Upper lobe of left lung (tissue), 4 donors: ENCODE measurements at regions not wholly inside any gene's neighbourhood (a gene's known extent, or its start where the extent isn't known, plus 50 kb on each side); places are given as distances from the start of the nearest gene placed in this dataset.

Experiments used
- POLR2A ChIP-seq, 4 donors: fragments of 450-650 bp; IDR thresholded peaks; one replicate each; pipeline ENCODE4 v1.5.1; 2016 to 2017; ENCODE audit warnings: antibody characterized with exemption in 4 of 4, mild to moderate bottlenecking in 2 of 4
- POLR2AphosphoS5 ChIP-seq, 2 donors: sonication (generic); formaldehyde crosslinking; IDR thresholded peaks; one replicate each; pipeline ENCODE4 v1.5.1; 2017; ENCODE audit warnings: antibody characterized with exemption in 2 of 2
- TF ChIP-seq, protein P1 (sequence below), 6 experiments: fragments of 450-650 bp in 4 of 6; fragments of 200-600 bp in 2 of 6; sonication (generic) in 2 of 6; IDR thresholded peaks; one replicate each; pipeline ENCODE4 v1.5.1; 2016 to 2019; ENCODE audit warnings: antibody characterized with exemption in 6 of 6

DNA sequence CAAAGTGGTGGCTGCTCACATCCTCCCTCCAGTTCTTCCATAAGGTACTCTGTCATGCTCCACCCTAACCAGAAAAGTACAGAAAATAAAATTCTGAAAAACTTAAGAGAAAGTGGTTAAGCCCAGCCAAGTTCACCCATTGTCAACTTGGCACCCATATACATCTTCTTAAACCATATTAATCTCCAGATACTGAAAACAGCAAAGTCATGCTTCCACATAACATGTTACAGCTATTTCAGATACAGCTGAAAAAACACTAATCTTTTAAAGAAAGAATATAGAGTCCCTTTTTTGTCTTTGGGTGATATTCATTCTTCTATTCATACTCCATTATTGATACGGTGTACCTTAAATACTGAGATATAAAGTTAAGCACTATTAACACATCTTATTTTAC, 577.8 kb downstream of the KCNT2 start:
- TF ChIP-seq, protein P1, sequence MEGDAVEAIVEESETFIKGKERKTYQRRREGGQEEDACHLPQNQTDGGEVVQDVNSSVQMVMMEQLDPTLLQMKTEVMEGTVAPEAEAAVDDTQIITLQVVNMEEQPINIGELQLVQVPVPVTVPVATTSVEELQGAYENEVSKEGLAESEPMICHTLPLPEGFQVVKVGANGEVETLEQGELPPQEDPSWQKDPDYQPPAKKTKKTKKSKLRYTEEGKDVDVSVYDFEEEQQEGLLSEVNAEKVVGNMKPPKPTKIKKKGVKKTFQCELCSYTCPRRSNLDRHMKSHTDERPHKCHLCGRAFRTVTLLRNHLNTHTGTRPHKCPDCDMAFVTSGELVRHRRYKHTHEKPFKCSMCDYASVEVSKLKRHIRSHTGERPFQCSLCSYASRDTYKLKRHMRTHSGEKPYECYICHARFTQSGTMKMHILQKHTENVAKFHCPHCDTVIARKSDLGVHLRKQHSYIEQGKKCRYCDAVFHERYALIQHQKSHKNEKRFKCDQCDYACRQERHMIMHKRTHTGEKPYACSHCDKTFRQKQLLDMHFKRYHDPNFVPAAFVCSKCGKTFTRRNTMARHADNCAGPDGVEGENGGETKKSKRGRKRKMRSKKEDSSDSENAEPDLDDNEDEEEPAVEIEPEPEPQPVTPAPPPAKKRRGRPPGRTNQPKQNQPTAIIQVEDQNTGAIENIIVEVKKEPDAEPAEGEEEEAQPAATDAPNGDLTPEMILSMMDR (IDR thresholded peaks at IDR 0.05): no peak
- TF ChIP-seq POLR2AphosphoS5 (IDR thresholded peaks at IDR 0.05) (no peak), POLR2A (IDR thresholded peaks at IDR 0.05) (no peak)
